ENCODE measurements at regions not wholly inside any gene's neighbourhood (a gene's known extent, or its start where the extent isn't known, plus 50 kb on each side); places are given as distances from the start of the nearest gene placed in this dataset.
"Not testable (repeated sequence)": the region's sequence is repeated elsewhere in the genome, so short reads cannot be mapped to it uniquely, and the experiment has no call there.

- no peaks in the 10 kb centered on the region for H4K20me1 ChIP-seq (ENCODE audit: control insufficient read depth, extremely low read depth, insufficient read depth, low read length)
- FAIRE-seq (no peak), DNase-seq (ENCODE audit: low read depth, low spot score) (no peak)
- dilution Hi-C loops (cut with MboI; ENCODE audit: extremely low pct_ligation_motif_present, low sequenced_read_pairs) = no loop called here
- TF ChIP-seq EZH2 (IDR thresholded peaks at IDR 0.05; ENCODE audit: low read length) (no peak), CTCF (optimal IDR thresholded peaks at IDR 0.05 in 1 of 3, IDR thresholded peaks at IDR 0.05 in 1 of 3, conservative IDR thresholded peaks at IDR 0.05 in 1 of 3; ENCODE audit: extremely low read depth in 1 of 3, insufficient read depth in 2 of 3, low read length in 3 of 3) (no peak)
- H2AFZ ChIP-seq (ENCODE audit: control insufficient read depth, low read length) = no peak overlapping the region
- H3K4me3 ChIP-seq (ENCODE audit: control insufficient read depth in 2 of 3, extremely low read depth in 1 of 3, insufficient read depth in 2 of 3, low read depth in 1 of 3, low read length in 3 of 3) = no peak overlapping the region
- H3K27me3 ChIP-seq (ENCODE audit: control insufficient read depth, extremely low read depth, insufficient read depth, low read length) = no peaks in the 10 kb centered on the region
- no peak overlapping the region for H3K27ac ChIP-seq (ENCODE audit: control insufficient read depth, insufficient read depth, low read length)
- H3K9me1 ChIP-seq (ENCODE audit: control insufficient read depth, extremely low read depth, insufficient read depth, low read length) = no peaks in the 10 kb centered on the region
- H3K9me3 ChIP-seq (ENCODE audit: control insufficient read depth, low read depth, low read length) = no peaks in the 10 kb centered on the region
- no peaks in the 10 kb centered on the region for H3K36me3 ChIP-seq (ENCODE audit: control insufficient read depth in 2 of 2, extremely low read depth in 1 of 2, insufficient read depth in 2 of 2, low read length in 2 of 2)
- H3K4me1 ChIP-seq (ENCODE audit: control insufficient read depth, extremely low read depth, insufficient read depth, low read length) = no peaks in the 10 kb centered on the region
- H3K79me2 ChIP-seq (ENCODE audit: control insufficient read depth, insufficient read depth, low read length) = no peaks in the 10 kb centered on the region
- H3K9ac ChIP-seq (ENCODE audit: control insufficient read depth, extremely low read depth, insufficient read depth, low read length) = no peak overlapping the region
- H3K4me2 ChIP-seq (ENCODE audit: control insufficient read depth, extremely low read depth, insufficient read depth, low read depth, low read length) = no peak overlapping the region
These were observed 511.1 kb downstream of the EBF1 start for GRCh38 chr5:158588617-158589016.

- Histone ChIP-seq H3K36me3 (ENCODE audit: control insufficient read depth in 2 of 2, extremely low read depth in 1 of 2, insufficient read depth in 2 of 2, low read length in 2 of 2) (no peaks in the 10 kb centered on the region), H3K4me3 (ENCODE audit: control insufficient read depth in 2 of 3, extremely low read depth in 1 of 3, insufficient read depth in 2 of 3, low read depth in 1 of 3, low read length in 3 of 3) (no peak overlapping the region), H2AFZ (ENCODE audit: control insufficient read depth, low read length) (no peak overlapping the region), H3K9me3 (ENCODE audit: control insufficient read depth, low read depth, low read length) (no peaks in the 10 kb centered on the region), H3K9ac (ENCODE audit: control insufficient read depth, extremely low read depth, insufficient read depth, low read length) (no peak overlapping the region), H4K20me1 (ENCODE audit: control insufficient read depth, extremely low read depth, insufficient read depth, low read length) (no peaks in the 10 kb centered on the region), H3K9me1 (ENCODE audit: control insufficient read depth, extremely low read depth, insufficient read depth, low read length) (no peaks in the 10 kb centered on the region), H3K4me1 (ENCODE audit: control insufficient read depth, extremely low read depth, insufficient read depth, low read length) (no peaks in the 10 kb centered on the region), H3K27ac (ENCODE audit: control insufficient read depth, insufficient read depth, low read length) (no peak overlapping the region), H3K27me3 (ENCODE audit: control insufficient read depth, extremely low read depth, insufficient read depth, low read length) (no peaks in the 10 kb centered on the region), H3K79me2 (ENCODE audit: control insufficient read depth, insufficient read depth, low read length) (no peaks in the 10 kb centered on the region), H3K4me2 (ENCODE audit: control insufficient read depth, extremely low read depth, insufficient read depth, low read depth, low read length) (no peak overlapping the region)
- DNase-seq (ENCODE audit: low read depth, low spot score) = no peak
- FAIRE-seq = no peak
- TF ChIP-seq EZH2 (IDR thresholded peaks at IDR 0.05; ENCODE audit: low read length) = no peak
- TF ChIP-seq CTCF (optimal IDR thresholded peaks at IDR 0.05 in 1 of 3, IDR thresholded peaks at IDR 0.05 in 1 of 3, conservative IDR thresholded peaks at IDR 0.05 in 1 of 3; ENCODE audit: extremely low read depth in 1 of 3, insufficient read depth in 2 of 3, low read length in 3 of 3) = no peak
- dilution Hi-C loops (cut with MboI; ENCODE audit: extremely low pct_ligation_motif_present, low sequenced_read_pairs) = no loop called here
These were observed 513.7 kb downstream of the EBF1 start for GRCh38 chr5:158586054-158586453.

GRCh38 chr5:158582669-158583068, 517.0 kb downstream of the EBF1 start:
- H3K9ac ChIP-seq (ENCODE audit: control insufficient read depth, extremely low read depth, insufficient read depth, low read length); FAIRE-seq; H3K4me1 ChIP-seq (ENCODE audit: control insufficient read depth, extremely low read depth, insufficient read depth, low read length); H3K79me2 ChIP-seq (ENCODE audit: control insufficient read depth, insufficient read depth, low read length); dilution Hi-C loops (cut with MboI; ENCODE audit: extremely low pct_ligation_motif_present, low sequenced_read_pairs); H2AFZ ChIP-seq (ENCODE audit: control insufficient read depth, low read length); H4K20me1 ChIP-seq (ENCODE audit: control insufficient read depth, extremely low read depth, insufficient read depth, low read length); H3K36me3 ChIP-seq (ENCODE audit: control insufficient read depth in 2 of 2, extremely low read depth in 1 of 2, insufficient read depth in 2 of 2, low read length in 2 of 2); H3K9me3 ChIP-seq (ENCODE audit: control insufficient read depth, low read depth, low read length); H3K9me1 ChIP-seq (ENCODE audit: control insufficient read depth, extremely low read depth, insufficient read depth, low read length); H3K27me3 ChIP-seq (ENCODE audit: control insufficient read depth, extremely low read depth, insufficient read depth, low read length); H3K4me3 ChIP-seq (ENCODE audit: control insufficient read depth in 2 of 3, extremely low read depth in 1 of 3, insufficient read depth in 2 of 3, low read depth in 1 of 3, low read length in 3 of 3); DNase-seq (ENCODE audit: low read depth, low spot score); H3K27ac ChIP-seq (ENCODE audit: control insufficient read depth, insufficient read depth, low read length); H3K4me2 ChIP-seq (ENCODE audit: control insufficient read depth, extremely low read depth, insufficient read depth, low read depth, low read length): not testable (repeated sequence)

All from keratinocyte (primary cell).